Mammary epithelial cell (primary cell): ENCODE measurements at regions not wholly inside any gene's neighbourhood (a gene's known extent, or its start where the extent isn't known, plus 50 kb on each side); places are given as distances from the start of the nearest gene placed in this dataset.

Experiments
- EZH2 ChIP-seq: IDR thresholded peaks from 2 replicates; pipeline ENCODE4 v1.6.1; 2012; ENCODE audit warnings: low read length, inconsistent platforms, borderline replicate concordance
- TF ChIP-seq, protein P1 (sequence below), 2 donors: IDR thresholded peaks in 1 of 2; conservative IDR thresholded peaks in 1 of 2; 2 replicates each; pipeline ENCODE4 v1.5.1; 2011 to 2012; ENCODE audit warnings: inconsistent platforms in 2 of 2, low read length in 2 of 2, mild to moderate bottlenecking in 2 of 2, control low read depth in 1 of 2, low read depth in 1 of 2; ENCODE audit not compliant: insufficient read depth in 1 of 2; ENCODE audit errors: extremely low read depth in 1 of 2

DNA sequence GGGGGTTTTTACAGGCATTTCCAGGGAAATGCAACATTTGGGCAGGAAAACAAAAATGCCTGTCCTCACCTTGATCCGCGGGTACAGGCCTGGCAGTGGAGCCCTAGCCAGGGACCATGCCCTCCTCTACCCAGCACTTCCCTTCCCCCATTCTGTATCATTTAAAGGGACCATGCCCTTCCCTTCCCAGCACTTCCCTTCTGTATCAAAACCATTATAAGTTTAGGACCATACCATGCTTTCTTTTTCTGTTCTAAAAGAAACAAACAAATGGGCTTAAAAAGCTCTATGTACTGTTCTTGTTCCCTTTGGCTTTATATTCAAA lies 166.9 kb upstream of the ZNF608 start:
- TF ChIP-seq, protein P1, sequence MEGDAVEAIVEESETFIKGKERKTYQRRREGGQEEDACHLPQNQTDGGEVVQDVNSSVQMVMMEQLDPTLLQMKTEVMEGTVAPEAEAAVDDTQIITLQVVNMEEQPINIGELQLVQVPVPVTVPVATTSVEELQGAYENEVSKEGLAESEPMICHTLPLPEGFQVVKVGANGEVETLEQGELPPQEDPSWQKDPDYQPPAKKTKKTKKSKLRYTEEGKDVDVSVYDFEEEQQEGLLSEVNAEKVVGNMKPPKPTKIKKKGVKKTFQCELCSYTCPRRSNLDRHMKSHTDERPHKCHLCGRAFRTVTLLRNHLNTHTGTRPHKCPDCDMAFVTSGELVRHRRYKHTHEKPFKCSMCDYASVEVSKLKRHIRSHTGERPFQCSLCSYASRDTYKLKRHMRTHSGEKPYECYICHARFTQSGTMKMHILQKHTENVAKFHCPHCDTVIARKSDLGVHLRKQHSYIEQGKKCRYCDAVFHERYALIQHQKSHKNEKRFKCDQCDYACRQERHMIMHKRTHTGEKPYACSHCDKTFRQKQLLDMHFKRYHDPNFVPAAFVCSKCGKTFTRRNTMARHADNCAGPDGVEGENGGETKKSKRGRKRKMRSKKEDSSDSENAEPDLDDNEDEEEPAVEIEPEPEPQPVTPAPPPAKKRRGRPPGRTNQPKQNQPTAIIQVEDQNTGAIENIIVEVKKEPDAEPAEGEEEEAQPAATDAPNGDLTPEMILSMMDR (conservative IDR thresholded peaks at IDR 0.05 in 1 of 2, IDR thresholded peaks at IDR 0.05 in 1 of 2; ENCODE audit: extremely low read depth in 1 of 2, insufficient read depth in 1 of 2, low read depth in 1 of 2, low read length in 2 of 2): no peak
- TF ChIP-seq EZH2: no peak
